Aorta (tissue), 5 donors: ENCODE measurements at regions not wholly inside any gene's neighbourhood (a gene's known extent, or its start where the extent isn't known, plus 50 kb on each side); places are given as distances from the start of the nearest gene placed in this dataset.

ENCODE experiments used
- ATAC-seq: fragments of 200-7000 bp; cut with Tn5 transposase; one replicate; pipeline ENCODE4 v1.9.1; 2022; ENCODE audit warnings: moderate library complexity; ENCODE audit not compliant: low FRiP score
- DNase-seq, 2 donors: peaks; one replicate each; pipeline ENCODE4 v3.0.0-alpha.2; 2020
- H3K27ac ChIP-seq, 2 donors: one replicate each; pipeline ENCODE4 v1.5.1; 2013; ENCODE audit warnings: low read length in 2 of 2, mild to moderate bottlenecking in 2 of 2, moderate library complexity in 2 of 2, control low read depth in 1 of 2, inconsistent platforms in 1 of 2, low read depth in 1 of 2
- H3K27me3 ChIP-seq, 2 donors: one replicate each; pipeline ENCODE4 v1.6.1; 2013; ENCODE audit warnings: control low read depth in 1 of 2, low read length in 1 of 2, mild to moderate bottlenecking in 1 of 2, moderate library complexity in 1 of 2; ENCODE audit not compliant: insufficient read depth in 2 of 2, control insufficient read depth in 1 of 2
- H3K36me3 ChIP-seq, 2 donors: one replicate each; pipeline ENCODE4 v1.6.1; 2013; ENCODE audit warnings: control low read depth in 1 of 2, low read length in 1 of 2, mild to moderate bottlenecking in 1 of 2; ENCODE audit not compliant: insufficient read depth in 2 of 2, control insufficient read depth in 1 of 2
- H3K4me1 ChIP-seq, 2 donors: one replicate each; pipeline ENCODE4 v1.6.1; 2013; ENCODE audit warnings: low read length in 2 of 2, control low read depth in 1 of 2, mild to moderate bottlenecking in 1 of 2, moderate library complexity in 1 of 2; ENCODE audit not compliant: insufficient read depth in 2 of 2, control insufficient read depth in 1 of 2
- H3K4me3 ChIP-seq, 2 donors: one replicate each; pipeline ENCODE4 v1.5.1; 2013; ENCODE audit warnings: low read length in 2 of 2, control low read depth in 1 of 2, mild to moderate bottlenecking in 1 of 2
- H3K9me3 ChIP-seq: one replicate; pipeline ENCODE4 v1.6.1; 2013; ENCODE audit warnings: mild to moderate bottlenecking, low read length; ENCODE audit not compliant: control insufficient read depth
- WGBS, 2 donors: extraction: QIAGEN DNeasy Blood & Tissue Kit; methylation state at CpG; one replicate each; pipeline ENCODE4 v1.1.7; 2013; 5-methylcytosine and 5-hydroxymethylcytosine counted together
- intact Hi-C, 2 donors: fragments of 100-400 bp; cut with DNase I; formaldehyde crosslinking; loops; one replicate each; pipeline versions ENCODE4 v1.14.2 to v1.15.0; 2022
- donor health status: healthy with polysubstance abuse.
- donor health status: Bipolar disorder and iron deficiency.
- donor health status: DM: no; HTN: no; CAD: no.
- donor health status: DM: no; HTN: no; CAD: no.
- donor health status: DM: yes; HTN: yes; CAD: no.

- Histone ChIP-seq H3K4me1 (no peaks in the 10 kb centered on the region), H3K4me3 (no peak overlapping the region), H3K27me3 (no peaks in the 10 kb centered on the region), H3K36me3 (no peaks in the 10 kb centered on the region), H3K9me3 (no peaks in the 10 kb centered on the region), H3K27ac (no peak overlapping the region)
- intact Hi-C loops: no loop called here
- DNase-seq (no peak), ATAC-seq (no peak)
Observed at GRCh38 chr5:144941004-144941403, 770.3 kb downstream of the KCTD16 start.

DNA sequence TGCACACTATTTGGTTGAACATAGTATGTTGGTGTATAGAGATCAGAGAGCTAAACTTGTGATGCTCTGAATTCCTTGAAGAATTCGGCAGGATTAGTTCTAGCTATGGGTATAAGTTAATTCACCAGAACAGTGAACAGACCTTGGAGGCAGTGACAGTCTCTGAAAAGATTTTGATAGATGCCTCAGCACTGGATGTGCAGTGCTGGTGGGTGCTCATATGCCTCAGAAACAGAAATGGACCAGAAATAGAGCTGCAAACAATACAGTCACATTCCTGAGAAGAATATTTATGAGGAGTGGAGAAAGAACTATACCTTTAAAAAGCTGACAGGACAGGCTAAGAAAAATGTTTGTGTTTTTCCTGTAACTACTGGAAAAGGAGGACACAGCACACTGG lies 747.7 kb downstream of the KCTD16 start:
- H3K4me1 ChIP-seq: no peaks in the 10 kb centered on the region
- DNase-seq (no peak), ATAC-seq (no peak)
- H3K27me3 ChIP-seq: no peaks in the 10 kb centered on the region
- H3K4me3 ChIP-seq: no peak overlapping the region
- no peak overlapping the region for H3K27ac ChIP-seq
- 38 to 40% methylated on average over 1 of the region's 1 CpG for WGBS, 2 donors
- intact Hi-C loops: no loop called here
- no peaks in the 10 kb centered on the region for H3K9me3 ChIP-seq
- no peaks in the 10 kb centered on the region for H3K36me3 ChIP-seq

DNA sequence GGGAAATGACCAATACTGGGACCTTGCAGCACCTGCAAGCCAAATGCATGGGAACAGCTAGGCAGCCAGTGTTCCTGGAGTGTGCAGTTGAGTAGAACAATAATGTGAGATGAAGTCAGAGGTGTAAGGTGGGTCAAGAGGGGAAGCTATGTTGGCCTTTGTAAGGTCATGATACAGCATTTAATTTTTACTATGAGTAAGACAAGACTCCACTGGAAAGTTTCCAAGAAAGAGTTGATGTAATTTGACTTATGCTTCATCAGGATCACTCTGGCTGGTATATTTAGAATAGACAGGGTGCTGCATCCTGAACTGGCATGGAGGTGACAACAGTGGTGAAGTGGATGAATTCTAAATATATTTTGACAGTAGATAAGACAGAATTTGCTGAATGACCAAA lies 744.8 kb downstream of the KCTD16 start:
- Histone ChIP-seq H3K4me1 (no peaks in the 10 kb centered on the region), H3K4me3 (no peak overlapping the region), H3K27me3 (no peaks in the 10 kb centered on the region), H3K27ac (no peak overlapping the region), H3K36me3 (no peaks in the 10 kb centered on the region), H3K9me3 (peaks cover 2% of the 10 kb centered on the region)
- intact Hi-C loops: no loop called here
- DNase-seq (no peak), ATAC-seq (no peak)

- H3K4me1 ChIP-seq: no peaks in the 10 kb centered on the region
- H3K27ac ChIP-seq: no peak overlapping the region
- intact Hi-C loops: no loop called here
- no peak for ATAC-seq
- no peak overlapping the region for H3K4me3 ChIP-seq
- H3K27me3 ChIP-seq: no peaks in the 10 kb centered on the region
- DNase-seq: no peak
- WGBS, 2 donors: 7 to 24% methylated on average over 2 of the region's 2 CpGs
- H3K36me3 ChIP-seq: no peaks in the 10 kb centered on the region
- peaks cover 2% of the 10 kb centered on the region for H3K9me3 ChIP-seq
Observed at GRCh38 chr5:144913661-144914060, 743.0 kb downstream of the KCTD16 start.

DNA sequence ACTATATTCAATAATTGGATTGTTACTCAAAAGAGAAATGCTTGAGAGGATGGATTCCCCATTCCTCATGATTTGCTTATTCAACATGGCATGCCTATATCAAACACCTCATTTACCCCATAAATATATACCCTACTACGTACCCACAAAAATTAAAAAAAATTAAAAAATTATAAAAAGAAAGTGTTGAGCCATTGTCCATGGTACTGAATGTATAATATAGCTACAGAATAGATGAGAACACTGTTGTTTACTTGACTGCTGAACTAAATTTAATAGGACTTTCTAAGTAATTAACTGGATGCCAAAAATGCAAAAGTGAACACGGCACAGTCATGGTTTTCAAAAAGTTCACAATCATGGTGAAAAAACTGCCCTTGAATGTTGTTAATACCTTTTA lies 725.8 kb downstream of the KCTD16 start:
- no peak overlapping the region for H3K4me3 ChIP-seq
- no peaks in the 10 kb centered on the region for H3K27me3 ChIP-seq
- DNase-seq (no peak), ATAC-seq (no peak)
- H3K36me3 ChIP-seq: no peaks in the 10 kb centered on the region
- no peaks in the 10 kb centered on the region for H3K9me3 ChIP-seq
- intact Hi-C loops: no loop called here
- no peak overlapping the region for H3K27ac ChIP-seq
- WGBS, 2 donors: 59 to 64% methylated on average over 2 of the region's 2 CpGs
- H3K4me1 ChIP-seq: no peaks in the 10 kb centered on the region

DNA sequence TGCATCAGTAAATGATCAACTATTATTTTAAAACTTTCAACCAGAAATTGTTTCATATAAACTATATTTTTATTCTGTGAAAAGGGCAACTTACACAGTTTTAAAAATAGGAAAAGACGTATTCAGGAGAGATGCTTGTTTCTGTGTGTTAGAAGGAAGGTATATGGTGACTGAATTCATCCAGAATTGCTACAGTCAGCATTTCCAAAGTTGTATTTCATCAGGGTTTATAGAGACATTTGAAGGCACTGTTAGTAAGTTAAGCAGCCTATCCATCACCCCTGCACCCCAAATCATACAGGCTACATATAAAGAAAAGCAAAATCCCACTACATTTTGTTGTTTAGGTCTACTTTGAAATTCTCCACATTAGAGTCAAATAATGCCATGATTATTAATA lies 716.0 kb downstream of the KCTD16 start:
- intact Hi-C loops: no loop called here
- 43 to 61% methylated on average over 1 of the region's 1 CpG for WGBS, 2 donors
- no peak for ATAC-seq

GRCh38 chr5:144882739-144883283 lies 712.1 kb downstream of the KCTD16 start:
- ATAC-seq: no peak
- Histone ChIP-seq H3K27ac (no peak overlapping the region), H3K27me3 (no peaks in the 10 kb centered on the region), H3K9me3 (no peaks in the 10 kb centered on the region), H3K4me3 (no peak overlapping the region), H3K36me3 (no peaks in the 10 kb centered on the region), H3K4me1 (no peaks in the 10 kb centered on the region)
- intact Hi-C loops: no loop called here
- no peak for DNase-seq
- WGBS, 2 donors: 88 to 90% methylated on average over 3 of the region's 3 CpGs

More for the DNA sequence above, 716.0 kb downstream of the KCTD16 start:
- Histone ChIP-seq H3K27me3 (no peaks in the 10 kb centered on the region), H3K4me1 (no peaks in the 10 kb centered on the region), H3K27ac (no peak overlapping the region), H3K4me3 (no peak overlapping the region), H3K36me3 (no peaks in the 10 kb centered on the region), H3K9me3 (peaks cover 3% of the 10 kb centered on the region)
- DNase-seq: no peak

GRCh38 chr5:144880513-144880912 lies 709.8 kb downstream of the KCTD16 start:
- no peaks in the 10 kb centered on the region for H3K4me1 ChIP-seq
- no peaks in the 10 kb centered on the region for H3K27me3 ChIP-seq
- no peak overlapping the region for H3K27ac ChIP-seq
- DNase-seq (no peak), ATAC-seq (no peak)
- H3K36me3 ChIP-seq: no peaks in the 10 kb centered on the region
- no peaks in the 10 kb centered on the region for H3K9me3 ChIP-seq
- 9 to 16% methylated on average over 2 of the region's 2 CpGs for WGBS, 2 donors
- intact Hi-C loops: no loop called here
- H3K4me3 ChIP-seq: no peak overlapping the region

DNA sequence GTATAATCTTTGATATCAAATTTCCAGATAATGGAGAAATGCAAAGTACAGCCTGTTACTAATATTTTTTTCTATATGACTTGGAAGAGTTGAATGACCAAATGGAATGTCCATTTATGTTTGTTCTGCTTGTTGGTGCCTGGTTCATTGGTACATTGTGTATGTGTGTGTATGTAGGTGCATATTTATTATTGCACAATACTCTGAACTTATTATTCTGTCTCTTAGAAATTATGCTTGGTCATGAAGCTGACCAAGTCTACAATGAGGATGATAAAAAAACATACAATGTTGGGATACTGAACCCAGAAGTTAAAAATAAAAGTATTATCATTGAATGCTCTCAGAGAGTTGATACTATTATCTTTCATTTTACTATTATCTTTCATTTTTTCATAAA lies 706.3 kb downstream of the KCTD16 start:
- no peak overlapping the region for H3K4me3 ChIP-seq
- no peaks in the 10 kb centered on the region for H3K27me3 ChIP-seq
- H3K9me3 ChIP-seq: no peaks in the 10 kb centered on the region
- ATAC-seq: no peak
- no peak overlapping the region for H3K27ac ChIP-seq
- no peak for DNase-seq
- H3K36me3 ChIP-seq: no peaks in the 10 kb centered on the region
- intact Hi-C loops: no loop called here
- no peaks in the 10 kb centered on the region for H3K4me1 ChIP-seq
